ENCODE measurements at regions not wholly inside any gene's neighbourhood (a gene's known extent, or its start where the extent isn't known, plus 50 kb on each side); places are given as distances from the start of the nearest gene placed in this dataset.

DNA sequence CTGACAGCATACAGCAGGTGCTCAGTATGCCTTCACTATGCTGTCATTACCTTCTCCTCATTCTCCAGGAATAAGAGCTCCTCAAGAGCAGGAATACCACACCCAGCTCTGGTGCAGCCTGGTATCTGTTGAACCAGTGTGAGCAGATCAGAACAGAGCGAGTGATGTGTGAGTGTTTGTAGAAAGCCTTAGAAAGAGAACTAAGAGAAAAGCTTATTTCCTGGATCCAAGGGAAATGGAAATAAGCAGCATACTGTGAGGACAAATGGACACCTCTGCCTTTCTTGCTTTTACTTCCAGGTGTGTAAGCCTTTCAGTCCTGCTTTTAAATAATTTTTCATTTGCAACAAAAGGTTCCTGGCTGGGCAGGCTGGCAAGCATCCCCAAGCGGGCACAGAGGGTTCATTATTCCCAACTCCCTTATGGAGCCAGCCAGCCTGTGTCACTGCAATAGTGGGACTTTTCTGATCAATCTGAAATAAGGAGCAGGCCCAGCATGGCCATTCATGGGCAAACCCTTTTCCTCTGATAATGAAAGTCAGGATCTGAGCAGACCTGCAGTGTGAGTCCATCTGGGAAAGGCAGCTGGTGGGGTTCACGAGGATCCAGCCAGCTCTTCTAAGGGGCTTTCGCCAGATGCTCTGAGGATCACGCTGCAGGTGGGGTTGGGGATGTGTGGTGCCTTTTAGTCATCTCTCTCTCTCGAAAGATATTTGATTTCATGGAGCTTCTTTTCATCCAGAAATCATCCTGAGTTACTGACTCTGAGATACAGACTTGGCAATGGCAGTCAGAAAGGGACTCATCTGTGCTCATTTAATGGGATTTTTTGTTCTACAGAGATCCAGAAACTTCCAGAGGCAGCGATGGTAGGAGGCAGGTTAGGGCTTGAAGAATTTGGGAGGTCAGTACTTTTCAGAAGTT, 594.9 kb upstream of the CFAP20DC start:
- Histone ChIP-seq H3K4me1 (ENCODE audit: control insufficient read depth, insufficient read depth, low read length) (no peaks in the 10 kb centered on the region), H3K9ac (ENCODE audit: low read depth, low read length) (no peak overlapping the region), H3K27me3 (ENCODE audit: control insufficient read depth, insufficient read depth, low read length) (no peaks in the 10 kb centered on the region), H3K27ac (ENCODE audit: low read depth, low read length) (no peak overlapping the region), H3K36me3 (ENCODE audit: control insufficient read depth, insufficient read depth, low read length) (no peaks in the 10 kb centered on the region), H3K4me3 (ENCODE audit: low read depth, low read length) (no peak overlapping the region), H3K9me3 (ENCODE audit: control insufficient read depth, insufficient read depth, low read length) (no peaks in the 10 kb centered on the region)

- H3K9me3 ChIP-seq (ENCODE audit: control insufficient read depth, insufficient read depth, low read length), result no peaks in the 10 kb centered on the region
- no peaks in the 10 kb centered on the region for H3K27me3 ChIP-seq (ENCODE audit: control insufficient read depth, insufficient read depth, low read length)
- no peaks in the 10 kb centered on the region for H3K4me1 ChIP-seq (ENCODE audit: control insufficient read depth, insufficient read depth, low read length)
- no peak overlapping the region for H3K27ac ChIP-seq (ENCODE audit: low read depth, low read length)
- H3K4me3 ChIP-seq (ENCODE audit: low read depth, low read length), result no peak overlapping the region
- H3K9ac ChIP-seq (ENCODE audit: low read depth, low read length), result no peak overlapping the region
- no peaks in the 10 kb centered on the region for H3K36me3 ChIP-seq (ENCODE audit: control insufficient read depth, insufficient read depth, low read length)
Measured at GRCh38 chr3:59641169-59641899, 591.5 kb upstream of the CFAP20DC start.

DNA sequence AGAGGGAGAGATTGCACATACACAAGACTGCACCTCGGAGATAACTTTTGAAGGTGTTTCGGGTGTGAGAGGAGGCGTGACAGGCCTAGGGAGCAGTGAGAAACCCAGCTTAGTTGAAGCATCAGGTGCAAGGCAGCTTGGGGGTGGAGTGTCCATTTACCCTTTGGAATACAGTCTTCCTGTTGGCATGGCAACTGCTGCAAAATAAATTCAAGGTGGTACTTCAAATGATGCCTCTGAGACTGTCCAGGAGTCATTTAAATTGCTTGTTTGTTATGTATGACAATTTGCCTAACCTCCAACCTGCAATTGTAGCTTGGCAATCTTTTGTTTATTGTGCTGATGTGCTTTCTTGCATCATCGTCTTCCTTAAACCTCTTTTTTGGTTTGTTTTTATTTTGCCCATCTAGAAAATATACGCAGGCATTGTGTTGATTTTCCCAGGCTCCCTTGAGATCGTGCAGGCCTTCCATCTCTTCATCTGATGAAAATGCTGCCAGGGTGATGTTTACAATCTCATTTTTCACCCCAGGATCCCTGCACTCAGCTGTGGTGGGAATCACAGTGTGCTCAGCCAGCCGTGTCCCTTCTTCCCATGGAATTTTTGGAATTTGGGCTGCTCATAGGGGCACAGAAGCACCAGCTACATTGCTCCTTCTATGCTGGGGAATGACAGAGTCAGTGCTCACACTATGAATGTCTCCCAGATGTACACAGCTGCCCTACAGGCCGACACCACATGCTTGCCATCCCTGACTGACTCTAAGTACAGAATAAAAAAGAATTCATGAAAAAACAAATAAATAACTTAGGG, 583.1 kb upstream of the CFAP20DC start:
- H3K27me3 ChIP-seq (ENCODE audit: control insufficient read depth, insufficient read depth, low read length), result no peaks in the 10 kb centered on the region
- no peak overlapping the region for H3K27ac ChIP-seq (ENCODE audit: low read depth, low read length)
- peaks cover 7% of the 10 kb centered on the region; the same call in 1 of the 2 replicates for H3K4me1 ChIP-seq (ENCODE audit: control insufficient read depth, insufficient read depth, low read length)
- no peak overlapping the region for H3K9ac ChIP-seq (ENCODE audit: low read depth, low read length)
- H3K4me3 ChIP-seq (ENCODE audit: low read depth, low read length), result no peak overlapping the region
- no peaks in the 10 kb centered on the region for H3K9me3 ChIP-seq (ENCODE audit: control insufficient read depth, insufficient read depth, low read length)
- H3K36me3 ChIP-seq (ENCODE audit: control insufficient read depth, insufficient read depth, low read length), result no peaks in the 10 kb centered on the region

GRCh38 chr3:59631482-59631881, 581.7 kb upstream of the CFAP20DC start:
- Histone ChIP-seq H3K27me3 (ENCODE audit: control insufficient read depth, insufficient read depth, low read length) (no peaks in the 10 kb centered on the region), H3K9me3 (ENCODE audit: control insufficient read depth, insufficient read depth, low read length) (no peaks in the 10 kb centered on the region), H3K4me3 (ENCODE audit: low read depth, low read length) (no peak overlapping the region), H3K9ac (ENCODE audit: low read depth, low read length) (no peak overlapping the region), H3K4me1 (ENCODE audit: control insufficient read depth, insufficient read depth, low read length) (peaks cover 7% of the 10 kb centered on the region; the same call in 1 of the 2 replicates), H3K27ac (ENCODE audit: low read depth, low read length) (no peak overlapping the region), H3K36me3 (ENCODE audit: control insufficient read depth, insufficient read depth, low read length) (no peaks in the 10 kb centered on the region)

GRCh38 chr3:59621037-59621436, 571.2 kb upstream of the CFAP20DC start:
- Histone ChIP-seq H3K4me3 (ENCODE audit: low read depth, low read length) (no peak overlapping the region), H3K9me3 (ENCODE audit: control insufficient read depth, insufficient read depth, low read length) (no peaks in the 10 kb centered on the region), H3K9ac (ENCODE audit: low read depth, low read length) (no peak overlapping the region), H3K27ac (ENCODE audit: low read depth, low read length) (no peak overlapping the region), H3K27me3 (ENCODE audit: control insufficient read depth, insufficient read depth, low read length) (no peaks in the 10 kb centered on the region), H3K36me3 (ENCODE audit: control insufficient read depth, insufficient read depth, low read length) (no peaks in the 10 kb centered on the region), H3K4me1 (ENCODE audit: control insufficient read depth, insufficient read depth, low read length) (peaks cover 6% of the 10 kb centered on the region)

DNA sequence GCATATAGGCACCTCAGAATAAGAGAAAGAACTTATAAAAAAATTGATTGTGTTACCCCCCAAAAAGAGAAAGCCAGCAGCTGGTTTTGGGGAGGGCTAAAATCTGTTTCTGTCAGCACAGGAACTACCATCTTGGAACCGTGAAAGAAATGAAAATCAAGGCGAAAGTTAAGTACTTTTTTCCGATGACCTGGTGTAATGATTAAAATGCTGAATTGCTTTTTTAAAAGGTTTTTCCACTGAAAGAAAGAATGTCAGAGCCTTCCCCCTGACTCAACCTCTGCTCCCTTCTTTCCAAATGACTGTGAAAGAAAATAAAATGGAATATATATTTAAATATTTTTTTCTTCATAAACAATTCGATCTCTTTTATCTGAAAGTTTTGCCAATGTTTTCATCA, 570.5 kb upstream of the CFAP20DC start:
- no peaks in the 10 kb centered on the region for H3K27me3 ChIP-seq (ENCODE audit: control insufficient read depth, insufficient read depth, low read length)
- peaks cover 6% of the 10 kb centered on the region for H3K4me1 ChIP-seq (ENCODE audit: control insufficient read depth, insufficient read depth, low read length)
- no peaks in the 10 kb centered on the region for H3K9me3 ChIP-seq (ENCODE audit: control insufficient read depth, insufficient read depth, low read length)
- no peak overlapping the region for H3K4me3 ChIP-seq (ENCODE audit: low read depth, low read length)
- no peak overlapping the region for H3K9ac ChIP-seq (ENCODE audit: low read depth, low read length)
- no peaks in the 10 kb centered on the region for H3K36me3 ChIP-seq (ENCODE audit: control insufficient read depth, insufficient read depth, low read length)
- H3K27ac ChIP-seq (ENCODE audit: low read depth, low read length), result no peak overlapping the region

DNA sequence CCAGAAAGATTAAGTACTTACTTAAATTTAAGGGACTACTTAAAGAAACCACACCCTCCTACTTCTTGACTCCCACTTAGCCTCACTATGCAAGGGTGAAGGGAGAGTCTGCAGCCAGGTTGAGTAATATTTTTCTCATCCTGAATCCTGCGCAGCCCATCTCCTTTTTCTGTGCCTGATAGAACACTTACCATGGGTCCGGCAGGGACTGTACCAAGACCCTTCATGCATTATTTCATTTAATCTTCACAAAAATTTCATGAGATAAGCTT, 562.6 kb upstream of the CFAP20DC start:
- H3K27ac ChIP-seq (ENCODE audit: low read depth, low read length), result no peak overlapping the region
- no peak overlapping the region for H3K4me3 ChIP-seq (ENCODE audit: low read depth, low read length)
- H3K4me1 ChIP-seq (ENCODE audit: control insufficient read depth, insufficient read depth, low read length), result no peaks in the 10 kb centered on the region
- H3K36me3 ChIP-seq (ENCODE audit: control insufficient read depth, insufficient read depth, low read length), result no peaks in the 10 kb centered on the region
- H3K9ac ChIP-seq (ENCODE audit: low read depth, low read length), result no peak overlapping the region
- H3K9me3 ChIP-seq (ENCODE audit: control insufficient read depth, insufficient read depth, low read length), result peaks cover 15% of the 10 kb centered on the region
- no peaks in the 10 kb centered on the region for H3K27me3 ChIP-seq (ENCODE audit: control insufficient read depth, insufficient read depth, low read length)

DNA sequence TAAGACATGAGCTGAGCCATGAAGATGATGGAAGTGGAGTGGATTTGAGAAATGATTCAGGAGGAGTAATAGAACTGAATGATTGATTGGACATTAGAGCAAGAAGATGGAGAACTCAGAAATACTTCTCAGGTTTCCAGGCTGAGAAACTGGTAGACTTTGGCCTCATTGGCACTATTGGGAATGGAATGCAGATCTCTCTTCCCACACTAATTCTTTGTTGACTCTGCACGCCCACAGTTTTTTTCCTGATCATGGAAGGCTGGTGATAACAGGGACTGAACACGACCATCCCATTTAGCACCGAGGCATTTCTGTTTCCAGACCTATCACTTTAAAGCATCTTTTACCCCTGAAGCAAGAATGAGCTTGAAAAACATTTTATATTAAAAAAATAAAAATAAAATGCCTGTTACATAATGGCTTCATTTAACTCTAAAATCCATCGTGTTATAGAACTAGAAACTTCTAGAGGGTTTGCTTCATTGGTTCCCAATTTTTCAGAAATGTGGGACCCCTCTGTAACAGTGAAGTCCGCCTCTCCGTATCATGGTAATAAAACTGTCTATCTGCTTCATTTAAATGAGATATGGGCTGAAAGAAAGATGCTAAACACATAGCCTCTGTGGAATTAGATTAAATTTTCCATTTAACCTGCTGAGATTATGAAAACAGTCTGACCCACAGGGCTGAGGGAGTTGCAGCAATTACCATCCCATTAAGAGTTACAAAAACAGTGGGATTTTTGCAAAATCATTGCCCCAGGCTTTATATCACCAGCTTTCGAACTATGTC, 562.0 kb upstream of the CFAP20DC start:
- Histone ChIP-seq H3K9me3 (ENCODE audit: control insufficient read depth, insufficient read depth, low read length) (peaks cover 15% of the 10 kb centered on the region), H3K27ac (ENCODE audit: low read depth, low read length) (no peak overlapping the region), H3K4me1 (ENCODE audit: control insufficient read depth, insufficient read depth, low read length) (no peaks in the 10 kb centered on the region)

DNA sequence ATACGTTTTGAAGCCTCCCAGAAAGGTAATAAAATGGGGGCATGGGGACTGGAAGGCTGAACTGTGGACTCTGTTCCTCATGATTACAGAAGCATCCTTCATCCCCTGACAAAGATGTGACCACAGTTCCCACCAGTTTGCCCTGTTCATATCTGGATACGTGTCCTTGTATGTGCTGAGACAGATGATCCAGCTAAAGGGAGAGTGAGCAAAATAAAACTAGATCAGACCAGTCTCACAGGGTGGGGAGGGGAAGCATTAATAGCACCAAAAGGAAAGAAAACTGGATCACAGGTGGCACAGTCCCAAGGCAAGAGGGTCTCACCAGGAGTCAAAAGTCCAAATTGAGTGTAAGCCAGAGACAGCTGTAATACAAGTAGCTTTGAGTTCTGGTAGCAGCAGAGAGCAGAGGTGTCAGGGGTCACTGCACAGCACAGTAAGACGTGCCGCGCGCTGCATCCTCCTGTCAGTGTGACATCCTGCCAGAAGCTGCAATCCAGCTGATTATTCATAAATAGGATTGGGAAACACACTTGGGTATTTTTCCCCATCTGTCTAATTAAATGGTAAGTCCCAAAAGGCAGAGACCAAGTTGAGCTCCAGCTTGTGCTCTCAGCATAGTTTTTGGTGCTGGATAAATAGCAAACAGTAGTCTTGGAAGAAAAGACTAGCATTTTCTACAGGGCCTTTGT, 560.0 kb upstream of the CFAP20DC start:
- H3K4me3 ChIP-seq (ENCODE audit: low read depth, low read length), result no peak overlapping the region
- H3K9me3 ChIP-seq (ENCODE audit: control insufficient read depth, insufficient read depth, low read length), result peaks cover 15% of the 10 kb centered on the region
- no peaks in the 10 kb centered on the region for H3K36me3 ChIP-seq (ENCODE audit: control insufficient read depth, insufficient read depth, low read length)
- H3K27me3 ChIP-seq (ENCODE audit: control insufficient read depth, insufficient read depth, low read length), result no peaks in the 10 kb centered on the region
- no peaks in the 10 kb centered on the region for H3K4me1 ChIP-seq (ENCODE audit: control insufficient read depth, insufficient read depth, low read length)
- no peak overlapping the region for H3K9ac ChIP-seq (ENCODE audit: low read depth, low read length)
- H3K27ac ChIP-seq (ENCODE audit: low read depth, low read length), result no peak overlapping the region

More for the DNA sequence above, 562.0 kb upstream of the CFAP20DC start:
- Histone ChIP-seq H3K4me3 (ENCODE audit: low read depth, low read length) (no peak overlapping the region), H3K9ac (ENCODE audit: low read depth, low read length) (no peak overlapping the region), H3K27me3 (ENCODE audit: control insufficient read depth, insufficient read depth, low read length) (no peaks in the 10 kb centered on the region), H3K36me3 (ENCODE audit: control insufficient read depth, insufficient read depth, low read length) (no peaks in the 10 kb centered on the region)

DNA sequence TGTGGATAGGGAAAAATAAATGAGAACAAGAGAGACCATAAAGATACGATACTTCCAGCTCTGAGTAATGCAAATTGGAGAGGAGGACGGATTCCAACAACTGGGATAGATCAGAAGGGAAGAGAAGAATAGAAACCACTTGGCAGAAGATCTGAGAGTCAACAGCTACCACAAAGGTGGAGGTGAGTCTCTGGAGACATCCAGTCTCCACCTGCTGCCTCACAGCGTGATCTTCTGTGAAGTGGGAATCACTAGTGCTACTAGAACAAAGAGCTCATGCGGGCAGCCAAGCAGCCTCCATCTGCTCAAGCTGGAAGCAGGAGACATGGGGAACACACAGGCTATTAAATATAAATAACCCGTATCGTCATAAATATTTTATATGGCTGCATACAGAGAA, 558.5 kb upstream of the CFAP20DC start:
- no peak overlapping the region for H3K4me3 ChIP-seq (ENCODE audit: low read depth, low read length)
- no peaks in the 10 kb centered on the region for H3K4me1 ChIP-seq (ENCODE audit: control insufficient read depth, insufficient read depth, low read length)
- H3K27ac ChIP-seq (ENCODE audit: low read depth, low read length), result no peak overlapping the region
- H3K27me3 ChIP-seq (ENCODE audit: control insufficient read depth, insufficient read depth, low read length), result no peaks in the 10 kb centered on the region
- H3K9ac ChIP-seq (ENCODE audit: low read depth, low read length), result no peak overlapping the region
- no peaks in the 10 kb centered on the region for H3K36me3 ChIP-seq (ENCODE audit: control insufficient read depth, insufficient read depth, low read length)
- H3K9me3 ChIP-seq (ENCODE audit: control insufficient read depth, insufficient read depth, low read length), result peaks cover 5% of the 10 kb centered on the region

All from HUES48 (cell line).